DOHH2 (cell line): ENCODE measurements at regions not wholly inside any gene's neighbourhood (a gene's known extent, or its start where the extent isn't known, plus 50 kb on each side); places are given as distances from the start of the nearest gene placed in this dataset.

Source experiments
- H3F3A ChIP-seq: fragments of 200-600 bp; sonication (generic), shearing (Covaris generic); 2 replicates; pipeline ENCODE4 v1.6.0; 2016; ENCODE audit warnings: antibody characterized with exemption, mild to moderate bottlenecking; ENCODE audit not compliant: control insufficient read depth, insufficient read depth
- H3K27ac ChIP-seq: fragments of 200-600 bp; sonication (generic); 2 replicates; pipeline ENCODE4 v1.5.1; 2014; ENCODE audit warnings: low read depth, mild to moderate bottlenecking, low read length, moderate library complexity
- H3K27me3 ChIP-seq: fragments of 200-600 bp; sonication (generic); 2 replicates; pipeline ENCODE4 v1.6.1; 2014; ENCODE audit warnings: mild to moderate bottlenecking, low read length, mixed read lengths; ENCODE audit not compliant: control insufficient read depth
- H3K36me3 ChIP-seq: fragments of 200-600 bp; sonication (generic); 2 replicates; pipeline ENCODE4 v1.6.1; 2014; ENCODE audit warnings: mild to moderate bottlenecking, low read length, moderate library complexity, mixed read lengths; ENCODE audit not compliant: control insufficient read depth
- H3K4me1 ChIP-seq: fragments of 200-600 bp; sonication (generic); 2 replicates; pipeline ENCODE4 v1.6.1; 2014; ENCODE audit warnings: mild to moderate bottlenecking, low read length, mixed read lengths; ENCODE audit not compliant: control insufficient read depth
- H3K4me2 ChIP-seq: fragments of 200-600 bp; sonication (generic); 2 replicates; pipeline ENCODE4 v1.6.0; 2014; ENCODE audit warnings: mild to moderate bottlenecking, low read length, moderate library complexity
- H3K4me3 ChIP-seq: fragments of 200-600 bp; sonication (generic); 2 replicates; pipeline ENCODE4 v1.5.1; 2014; ENCODE audit warnings: mild to moderate bottlenecking, low read length, mixed read lengths
- H3K79me2 ChIP-seq: fragments of 200-600 bp; sonication (generic); 2 replicates; pipeline ENCODE4 v1.6.1; 2014; ENCODE audit warnings: mild to moderate bottlenecking, low read length, mixed read lengths; ENCODE audit not compliant: control insufficient read depth
- H3K9me2 ChIP-seq: fragments of 200-600 bp; sonication (generic); replicated peaks from 2 replicates; pipeline ENCODE4 v1.6.1; 2014; ENCODE audit warnings: mild to moderate bottlenecking, low read length, mixed read lengths; ENCODE audit not compliant: control insufficient read depth
- H3K9me3 ChIP-seq: fragments of 200-600 bp; sonication (generic); 2 replicates; pipeline ENCODE4 v1.6.1; 2014; ENCODE audit warnings: antibody characterized with exemption, low read length, mixed read lengths; ENCODE audit not compliant: control insufficient read depth, insufficient read depth
- H4K20me1 ChIP-seq: fragments of 200-600 bp; sonication (generic); 2 replicates; pipeline ENCODE4 v1.6.0; 2014; ENCODE audit warnings: low read depth, mild to moderate bottlenecking, antibody characterized with exemption, low read length, moderate library complexity; ENCODE audit not compliant: control insufficient read depth, insufficient read depth
- EZH2phosphoT487 ChIP-seq: fragments of 200-600 bp; sonication (generic); IDR thresholded peaks from 2 replicates; pipeline ENCODE4 v1.6.1; 2017; ENCODE audit warnings: borderline replicate concordance, mild to moderate bottlenecking, antibody characterized with exemption, low read length, moderate library complexity, mixed read lengths
- TF ChIP-seq, protein P1 (sequence below): fragments of 200-600 bp; sonication (generic); IDR thresholded peaks from one replicate; pipeline ENCODE4 v1.5.1; 2014; ENCODE audit warnings: antibody characterized with exemption, mild to moderate bottlenecking, low read depth, low read length; ENCODE audit not compliant: poor library complexity, severe bottlenecking

DNA sequence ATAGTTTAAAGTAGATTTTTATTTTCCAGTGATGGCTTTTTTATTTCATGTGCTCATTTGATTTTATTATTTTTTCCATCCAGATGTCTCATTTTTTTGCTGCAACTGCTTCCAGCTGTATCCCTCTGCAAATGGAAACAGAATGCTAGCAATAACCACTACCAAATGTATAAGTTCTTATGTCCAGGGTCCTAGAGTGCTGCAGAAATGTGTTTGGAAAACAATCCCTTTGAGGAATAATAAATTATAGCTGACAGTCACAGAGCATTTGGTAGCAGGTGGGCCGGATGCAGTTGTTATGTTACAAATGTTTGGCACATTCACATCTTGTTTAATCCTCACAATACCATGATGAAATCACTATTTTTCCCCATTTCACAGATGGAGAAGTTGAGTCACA lies 300.7 kb upstream of the PDGFD start:
- TF ChIP-seq EZH2phosphoT487 = no peak
- TF ChIP-seq, protein P1, sequence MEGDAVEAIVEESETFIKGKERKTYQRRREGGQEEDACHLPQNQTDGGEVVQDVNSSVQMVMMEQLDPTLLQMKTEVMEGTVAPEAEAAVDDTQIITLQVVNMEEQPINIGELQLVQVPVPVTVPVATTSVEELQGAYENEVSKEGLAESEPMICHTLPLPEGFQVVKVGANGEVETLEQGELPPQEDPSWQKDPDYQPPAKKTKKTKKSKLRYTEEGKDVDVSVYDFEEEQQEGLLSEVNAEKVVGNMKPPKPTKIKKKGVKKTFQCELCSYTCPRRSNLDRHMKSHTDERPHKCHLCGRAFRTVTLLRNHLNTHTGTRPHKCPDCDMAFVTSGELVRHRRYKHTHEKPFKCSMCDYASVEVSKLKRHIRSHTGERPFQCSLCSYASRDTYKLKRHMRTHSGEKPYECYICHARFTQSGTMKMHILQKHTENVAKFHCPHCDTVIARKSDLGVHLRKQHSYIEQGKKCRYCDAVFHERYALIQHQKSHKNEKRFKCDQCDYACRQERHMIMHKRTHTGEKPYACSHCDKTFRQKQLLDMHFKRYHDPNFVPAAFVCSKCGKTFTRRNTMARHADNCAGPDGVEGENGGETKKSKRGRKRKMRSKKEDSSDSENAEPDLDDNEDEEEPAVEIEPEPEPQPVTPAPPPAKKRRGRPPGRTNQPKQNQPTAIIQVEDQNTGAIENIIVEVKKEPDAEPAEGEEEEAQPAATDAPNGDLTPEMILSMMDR = no peak
- Histone ChIP-seq H3K79me2 (no peaks in the 10 kb centered on the region), H3K4me2 (no peak overlapping the region), H3K27me3 (no peaks in the 10 kb centered on the region), H3K9me2 (no peaks in the 10 kb centered on the region), H4K20me1 (no peaks in the 10 kb centered on the region), H3K4me1 (no peaks in the 10 kb centered on the region), H3K27ac (no peak overlapping the region), H3F3A (no peaks in the 10 kb centered on the region), H3K36me3 (no peaks in the 10 kb centered on the region), H3K4me3 (no peak overlapping the region), H3K9me3 (no peaks in the 10 kb centered on the region)

DNA sequence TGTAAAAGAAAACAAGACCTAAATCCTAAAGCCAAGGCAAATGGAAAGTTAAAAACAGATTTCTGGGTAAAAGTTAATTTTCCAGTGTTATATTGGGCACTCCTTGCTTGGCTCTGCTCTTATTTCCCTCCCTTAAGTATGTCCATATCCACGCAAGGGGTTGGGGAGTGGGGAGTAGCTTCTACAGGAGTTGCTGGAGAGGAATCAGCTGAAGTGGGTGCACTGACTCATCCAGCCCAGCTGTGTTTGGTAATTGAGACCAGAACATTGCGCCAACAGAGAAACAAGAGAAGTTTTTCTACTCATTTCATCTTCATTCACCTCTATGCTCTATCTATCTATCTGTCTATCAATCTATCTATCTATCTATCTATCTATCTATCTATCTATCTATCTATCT lies 298.4 kb upstream of the PDGFD start:
- no peak overlapping the region for H3K4me2 ChIP-seq
- H3K27me3 ChIP-seq = no peaks in the 10 kb centered on the region
- no peaks in the 10 kb centered on the region for H3F3A ChIP-seq
- no peaks in the 10 kb centered on the region for H3K36me3 ChIP-seq
- TF ChIP-seq, protein P1 = no peak
- TF ChIP-seq EZH2phosphoT487 = no peak
- H3K79me2 ChIP-seq = no peaks in the 10 kb centered on the region
- no peak overlapping the region for H3K4me3 ChIP-seq
- no peaks in the 10 kb centered on the region for H3K9me3 ChIP-seq
- H3K4me1 ChIP-seq = no peaks in the 10 kb centered on the region
- no peaks in the 10 kb centered on the region for H4K20me1 ChIP-seq
- no peak overlapping the region for H3K27ac ChIP-seq
- no peaks in the 10 kb centered on the region for H3K9me2 ChIP-seq

DNA sequence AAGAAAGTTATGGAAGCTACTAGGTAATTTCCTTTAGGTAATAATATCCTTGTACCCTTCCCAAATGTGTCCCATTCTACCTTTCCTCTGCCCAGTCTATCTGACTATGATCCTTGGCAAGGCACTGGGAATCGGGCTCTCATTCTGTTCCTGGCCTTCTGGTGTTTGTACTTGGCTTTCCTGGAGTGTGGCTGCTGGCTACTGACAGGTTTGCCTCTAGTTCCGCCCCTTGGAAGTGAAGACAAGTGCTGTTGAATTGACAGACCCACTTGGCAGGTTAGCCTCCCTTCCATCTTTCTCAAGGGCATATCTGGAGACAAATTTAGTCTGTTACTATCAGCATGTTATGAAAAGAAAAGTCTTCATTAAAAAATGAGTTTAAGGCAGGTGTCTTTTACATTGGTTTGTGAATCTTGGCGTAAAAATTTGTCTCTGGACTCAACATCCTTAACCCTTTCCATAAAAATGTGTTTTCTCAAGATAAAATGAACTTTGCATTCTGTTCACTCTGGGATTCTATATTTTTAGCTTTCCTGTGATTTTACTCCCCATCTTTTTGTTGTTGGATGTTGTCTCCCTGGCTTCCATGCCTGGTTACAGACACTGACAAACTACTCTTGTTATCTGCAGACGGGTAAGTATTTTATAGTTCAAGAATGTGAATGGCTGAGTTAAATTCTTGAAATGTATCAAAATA lies 287.4 kb upstream of the PDGFD start:
- Histone ChIP-seq H3F3A (no peaks in the 10 kb centered on the region), H3K36me3 (no peaks in the 10 kb centered on the region), H3K4me2 (no peak overlapping the region), H3K79me2 (no peaks in the 10 kb centered on the region), H3K9me3 (no peaks in the 10 kb centered on the region), H3K27ac (no peak overlapping the region), H4K20me1 (no peaks in the 10 kb centered on the region), H3K27me3 (no peaks in the 10 kb centered on the region), H3K9me2 (no peaks in the 10 kb centered on the region; the same call in 1 of the 2 replicates), H3K4me1 (no peaks in the 10 kb centered on the region), H3K4me3 (no peak overlapping the region)
- TF ChIP-seq, protein P1 = no peak
- no peak for TF ChIP-seq EZH2phosphoT487
